GM18873 (cell line): ENCODE measurements at regions not wholly inside any gene's neighbourhood (a gene's known extent, or its start where the extent isn't known, plus 50 kb on each side); places are given as distances from the start of the nearest gene placed in this dataset.
"Not testable (repeated sequence)": the region's sequence is repeated elsewhere in the genome, so short reads cannot be mapped to it uniquely, and the experiment has no call there.

Source experiments
- ATAC-seq: cut with Tn5 transposase; IDR thresholded peaks from one replicate; pipeline ENCODE4 v1.9.1; 2021; ENCODE audit warnings: mild to moderate bottlenecking, moderate library complexity, moderate number of reproducible peaks; ENCODE audit not compliant: unreplicated experiment, low FRiP score

GRCh38 chr13:58463841-58464240, 832.3 kb downstream of the PCDH17 start:
- ATAC-seq = no peak

DNA sequence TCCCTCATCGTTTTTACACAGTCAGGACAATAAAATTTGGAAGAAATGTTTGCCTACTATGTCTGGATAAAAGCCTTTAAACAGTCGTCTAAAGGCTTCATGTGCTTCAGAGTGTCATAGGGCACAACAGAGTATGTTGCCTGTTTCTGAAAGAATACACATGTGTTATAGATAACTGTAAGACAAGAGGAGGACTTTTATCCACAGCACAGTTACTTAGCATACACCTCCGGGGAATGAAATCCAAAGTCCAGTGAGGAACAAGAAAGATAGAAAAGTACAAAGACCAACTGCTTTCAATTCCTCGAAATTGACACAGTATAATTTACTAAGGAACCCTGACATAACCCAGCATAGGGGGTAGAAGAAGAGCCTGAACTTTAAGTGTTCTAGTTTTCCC, 835.6 kb downstream of the PCDH17 start:
- no peak for ATAC-seq

GRCh38 chr13:58472483-58472882, 840.9 kb downstream of the PCDH17 start:
- no peak for ATAC-seq

- ATAC-seq = no peak
These were observed 843.0 kb downstream of the PCDH17 start for GRCh38 chr13:58474581-58474980.

GRCh38 chr13:58476206-58476918, 844.8 kb downstream of the PCDH17 start:
- no peak for ATAC-seq

GRCh38 chr13:58478858-58479257, 847.3 kb downstream of the PCDH17 start:
- ATAC-seq = no peak

GRCh38 chr13:58480061-58480460, 848.5 kb downstream of the PCDH17 start:
- ATAC-seq = no peak

DNA sequence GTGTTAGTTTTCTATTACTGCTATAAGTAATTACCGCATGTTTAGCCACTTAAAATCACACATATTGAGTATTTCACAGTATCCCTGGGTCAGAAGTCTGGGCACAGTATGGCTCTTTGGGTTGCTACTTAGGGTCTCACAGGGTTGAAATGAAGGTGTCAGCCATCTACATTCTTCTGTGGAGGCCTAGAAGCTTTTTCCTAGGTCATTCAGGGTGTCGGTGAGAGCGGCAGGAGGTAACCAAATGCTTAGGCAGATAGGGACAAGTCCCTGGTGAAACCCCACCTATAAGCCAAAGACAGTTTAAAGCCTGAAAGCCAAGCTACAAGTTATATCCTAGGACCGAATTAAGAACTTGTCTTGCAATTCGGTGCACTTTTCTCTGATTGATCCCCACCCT, 856.7 kb downstream of the PCDH17 start:
- ATAC-seq = no peak

DNA sequence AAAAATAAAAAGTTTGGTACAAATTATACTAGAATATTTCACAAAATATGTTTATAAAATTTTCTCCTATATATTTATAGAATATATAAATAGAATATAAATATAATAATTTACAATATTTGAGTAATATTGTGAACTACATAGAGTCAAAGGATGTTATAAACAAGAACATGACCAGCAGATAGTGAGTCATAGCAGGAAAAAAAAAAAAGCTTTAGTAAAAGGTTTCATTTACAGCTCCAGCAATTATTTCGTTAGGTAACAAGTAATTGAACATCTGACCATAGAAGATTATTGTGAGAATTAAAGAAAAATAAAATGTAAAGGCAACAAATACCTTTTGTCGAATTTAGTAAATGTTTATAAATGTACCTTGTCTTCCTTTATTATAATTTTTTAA, 864.1 kb downstream of the PCDH17 start:
- no peak for ATAC-seq

DNA sequence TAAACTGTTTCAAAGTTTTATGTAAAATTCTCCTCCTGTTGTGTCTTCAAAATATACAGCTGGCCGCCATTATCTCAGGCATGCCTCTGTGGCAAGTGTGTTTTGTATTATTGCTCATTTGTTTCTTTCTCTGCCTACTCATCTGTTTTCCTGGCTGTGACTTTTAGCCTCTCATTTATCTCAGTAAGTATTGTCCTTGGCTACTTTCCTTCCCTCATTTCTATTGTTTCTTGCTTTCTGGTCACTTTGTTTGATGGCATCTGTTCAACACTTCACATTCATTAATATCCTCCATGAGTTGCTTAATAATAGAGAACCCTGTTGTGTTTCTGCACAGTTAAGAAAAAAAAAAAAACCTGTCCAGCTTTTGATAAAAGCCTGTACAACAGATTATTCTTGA, 869.4 kb downstream of the PCDH17 start:
- ATAC-seq = no peak

- ATAC-seq = not testable (repeated sequence)
These were observed 872.7 kb downstream of the PCDH17 start for GRCh38 chr13:58504202-58504700.

- not testable (repeated sequence) for ATAC-seq
These were observed 873.8 kb downstream of the PCDH17 start for GRCh38 chr13:58505262-58505920.

DNA sequence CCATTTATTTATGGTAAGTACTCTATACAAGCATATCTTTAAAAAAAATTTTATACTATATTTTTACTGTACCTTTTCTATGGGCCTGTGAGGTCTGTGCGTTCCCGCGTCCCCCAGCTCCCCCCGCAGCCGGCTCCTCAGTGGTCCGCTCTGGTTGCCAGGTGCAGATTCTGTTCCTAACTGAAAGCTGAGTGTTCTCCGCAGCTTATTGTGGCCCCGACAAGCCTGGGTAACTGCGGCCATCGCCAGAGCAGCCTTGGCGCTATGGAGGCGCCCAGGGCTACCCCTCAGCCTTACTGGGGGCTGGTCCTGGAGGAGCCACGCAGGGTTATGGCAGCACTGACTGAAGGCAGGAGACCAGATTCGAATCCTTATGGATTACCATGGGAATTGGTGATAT, 896.8 kb downstream of the PCDH17 start:
- no peak for ATAC-seq

- no peak for ATAC-seq
These were observed 900.1 kb downstream of the PCDH17 start for GRCh38 chr13:58531614-58532013.

GRCh38 chr13:58542530-58542929, 911.0 kb downstream of the PCDH17 start:
- no peak for ATAC-seq

DNA sequence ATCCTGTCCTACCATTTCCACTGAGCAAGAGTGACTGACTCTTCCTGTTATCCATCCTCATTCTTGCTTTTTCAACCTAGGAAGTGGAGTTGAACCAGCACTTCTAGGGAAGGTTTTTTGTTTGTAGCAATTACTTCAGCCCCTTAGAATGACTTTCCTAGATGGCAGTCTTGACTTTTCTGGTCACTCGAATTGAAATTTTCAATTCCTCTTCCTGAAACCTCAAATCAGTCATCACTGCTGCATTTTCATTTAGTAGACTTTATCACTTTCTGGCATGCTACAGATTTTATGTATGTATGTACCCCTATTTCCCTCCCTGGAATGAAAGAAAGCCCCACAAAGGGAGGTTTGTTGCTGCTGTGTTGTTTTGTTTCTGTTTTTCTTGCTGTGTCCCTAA, 915.9 kb downstream of the PCDH17 start:
- ATAC-seq = no peak

DNA sequence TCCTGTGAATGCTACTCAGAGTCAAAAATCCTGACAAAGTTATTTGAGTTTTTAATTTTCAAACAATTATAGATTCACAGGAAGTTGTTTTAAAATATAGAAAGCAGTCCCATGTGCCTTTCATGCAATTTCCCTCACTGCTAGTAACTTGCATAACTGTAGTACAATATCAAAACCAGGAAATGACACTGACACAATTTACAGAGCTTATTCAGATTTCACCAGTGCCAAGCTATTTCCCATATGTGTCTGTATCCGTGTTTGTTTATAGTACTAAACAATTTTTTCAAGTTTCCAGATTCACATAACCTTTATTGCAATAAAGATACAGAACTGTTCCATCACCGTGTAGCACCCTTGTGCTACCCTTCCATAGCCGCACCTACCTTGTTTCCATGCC, 934.6 kb downstream of the PCDH17 start:
- no peak for ATAC-seq

DNA sequence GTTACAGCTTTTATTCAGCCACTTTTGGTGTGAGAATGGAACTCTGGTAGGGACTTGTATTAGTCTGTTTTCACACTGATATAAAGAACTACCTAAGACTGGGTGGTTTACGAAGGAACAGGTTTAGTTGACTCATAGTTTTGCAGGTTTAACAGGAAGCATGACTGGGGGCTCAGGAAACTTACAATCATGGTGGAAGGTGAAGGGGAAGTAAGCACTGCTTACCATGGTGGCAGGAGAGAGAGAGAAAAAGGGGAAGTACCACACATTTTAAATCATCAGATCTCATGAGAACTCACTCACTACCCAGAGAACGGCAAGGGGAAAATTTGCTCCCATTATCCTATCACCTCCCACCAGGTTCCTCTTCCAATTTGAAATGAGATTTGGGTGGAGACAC, 942.2 kb downstream of the PCDH17 start:
- ATAC-seq = no peak

DNA sequence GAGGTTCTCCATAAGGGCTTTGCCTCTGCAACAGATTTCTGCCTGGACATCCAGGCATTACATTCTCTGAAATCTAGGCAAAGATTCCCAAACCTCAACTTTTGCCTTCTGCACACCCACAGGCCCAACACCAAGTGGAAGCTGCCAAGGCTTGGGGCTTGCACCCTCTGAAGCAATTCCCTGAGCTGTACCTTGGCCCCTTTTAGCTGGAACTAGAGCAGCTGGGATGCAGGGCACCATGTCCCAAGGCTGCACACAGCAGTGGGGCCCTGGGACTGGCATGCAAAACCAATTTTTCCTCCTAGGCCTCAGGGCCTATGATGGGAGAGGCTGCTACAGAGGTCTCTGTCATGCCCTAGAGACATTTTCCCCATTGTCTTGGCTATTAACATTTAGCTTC, 943.2 kb downstream of the PCDH17 start:
- no peak for ATAC-seq

DNA sequence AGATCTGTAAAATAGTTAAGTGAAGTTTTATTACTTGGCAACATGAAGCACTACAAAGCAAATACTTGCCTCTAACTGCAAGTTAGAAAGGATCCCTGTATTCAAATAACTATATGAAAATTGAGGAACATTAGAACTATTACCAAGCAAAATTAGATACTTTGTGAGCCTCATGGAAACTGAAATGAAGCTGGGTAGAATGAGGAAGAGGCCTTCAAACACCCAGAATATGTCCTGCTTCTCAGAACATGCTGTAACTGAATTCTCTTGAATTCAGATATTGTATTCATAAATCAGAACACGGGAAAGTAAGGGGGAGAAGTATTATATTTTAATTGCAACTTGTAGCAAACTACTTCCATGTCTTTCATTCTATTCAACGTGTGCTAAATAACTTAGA, 947.9 kb downstream of the PCDH17 start:
- ATAC-seq = no peak

DNA sequence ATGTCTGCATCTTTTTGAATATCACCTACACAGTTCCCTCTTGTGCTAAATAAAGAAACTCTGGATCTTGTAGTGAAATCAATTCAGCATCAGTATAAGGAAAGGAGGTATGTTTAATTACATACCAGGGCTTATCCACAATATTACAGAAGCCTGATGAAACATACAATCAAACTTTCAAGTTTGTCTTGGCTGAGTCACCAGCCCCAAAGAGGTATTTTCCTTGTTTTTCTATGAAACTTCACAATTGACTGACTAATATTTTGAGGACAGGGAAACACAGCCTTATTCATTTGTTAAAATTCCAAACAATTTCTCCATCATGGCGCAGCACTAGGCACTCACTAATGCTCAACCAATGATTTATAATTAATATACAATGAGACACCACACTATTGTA, 952.4 kb downstream of the PCDH17 start:
- ATAC-seq = no peak

DNA sequence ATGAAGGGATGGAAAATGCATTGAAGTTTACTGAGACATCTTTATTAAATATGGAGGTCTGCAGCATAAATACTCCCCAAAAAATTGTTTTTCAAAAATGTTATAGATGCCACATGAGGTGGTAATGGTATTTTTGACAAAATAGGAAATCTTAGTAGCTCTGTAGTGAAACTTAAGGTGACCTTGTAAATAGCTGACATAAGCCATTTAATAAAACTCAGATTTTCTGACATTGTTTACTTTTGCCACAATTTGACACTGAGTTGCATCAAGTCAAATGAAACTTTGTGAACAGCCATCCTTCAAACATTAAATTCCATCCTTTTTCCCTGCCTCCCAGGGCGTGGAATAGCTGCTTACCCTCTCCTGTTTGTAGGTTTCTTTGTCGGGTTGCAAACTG, 953.1 kb downstream of the PCDH17 start:
- ATAC-seq = no peak
